NT2/D1 (cell line): ENCODE measurements at regions not wholly inside any gene's neighbourhood (a gene's known extent, or its start where the extent isn't known, plus 50 kb on each side); places are given as distances from the start of the nearest gene placed in this dataset.

Source experiments
- DNase-seq: peaks from one replicate; pipeline ENCODE4 v3.0.0-alpha.2; 2011; ENCODE audit warnings: low read depth, low spot score
- H3K27me3 ChIP-seq: 2 replicates; pipeline ENCODE4 v1.6.0; 2011; ENCODE audit warnings: mild to moderate bottlenecking; ENCODE audit not compliant: insufficient read length, insufficient read depth
- H3K36me3 ChIP-seq: 2 replicates; pipeline ENCODE4 v1.6.1; 2011; ENCODE audit warnings: mild to moderate bottlenecking, low read length, mixed read lengths; ENCODE audit not compliant: insufficient read depth, insufficient read length
- H3K4me1 ChIP-seq: 2 replicates; pipeline ENCODE4 v1.5.1; 2011; ENCODE audit not compliant: insufficient read depth, insufficient read length
- H3K4me3 ChIP-seq: 2 replicates; pipeline ENCODE4 v1.5.1; 2011; ENCODE audit warnings: low read depth; ENCODE audit not compliant: insufficient read length
- H3K9ac ChIP-seq: 2 replicates; pipeline ENCODE4 v1.6.0; 2011; ENCODE audit warnings: low read depth; ENCODE audit not compliant: insufficient read length
- H3K9me3 ChIP-seq: 2 replicates; pipeline ENCODE4 v1.5.1; 2011; ENCODE audit warnings: mild to moderate bottlenecking, low read length; ENCODE audit not compliant: insufficient read depth
- SUZ12 ChIP-seq: IDR thresholded peaks from 2 replicates; pipeline ENCODE4 v1.6.1; 2011; ENCODE audit not compliant: insufficient read length, insufficient read depth; ENCODE audit errors: extremely low read depth
- YY1 ChIP-seq: IDR thresholded peaks from 2 replicates; pipeline ENCODE4 v1.6.1; 2011; ENCODE audit not compliant: insufficient read length, insufficient read depth
- ZNF274 ChIP-seq: IDR thresholded peaks from 2 replicates; pipeline ENCODE4 v1.6.1; 2011; ENCODE audit warnings: mild to moderate bottlenecking, low read depth, low read length

DNA sequence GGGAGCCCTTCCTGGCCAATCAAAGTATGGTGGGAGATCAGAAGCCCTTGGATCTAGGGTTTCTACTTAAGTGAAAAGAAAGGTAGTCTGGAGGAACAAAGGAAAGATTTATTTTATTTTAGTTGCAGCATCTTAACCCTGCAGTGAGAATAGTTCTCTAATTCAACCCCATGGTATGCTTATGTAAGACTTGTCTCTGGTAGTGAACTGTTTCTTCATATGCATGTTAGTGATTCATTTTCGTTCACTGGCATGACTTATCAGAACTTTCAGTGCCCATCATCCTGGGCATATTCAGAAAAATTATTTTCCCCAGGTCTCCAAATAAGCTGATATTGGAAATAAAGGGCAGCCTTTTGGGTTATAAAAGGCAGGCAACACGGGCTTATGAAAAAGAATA, 1058.8 kb downstream of the NLGN4Y start:
- no peak for DNase-seq
- Histone ChIP-seq H3K4me1 (no peaks in the 10 kb centered on the region), H3K4me3 (no peak overlapping the region), H3K9ac (no peak overlapping the region), H3K36me3 (no peaks in the 10 kb centered on the region), H3K27me3 (no peaks in the 10 kb centered on the region), H3K9me3 (no peaks in the 10 kb centered on the region)
- TF ChIP-seq YY1 = no peak
- TF ChIP-seq ZNF274 = no peak
- no peak for TF ChIP-seq SUZ12

DNA sequence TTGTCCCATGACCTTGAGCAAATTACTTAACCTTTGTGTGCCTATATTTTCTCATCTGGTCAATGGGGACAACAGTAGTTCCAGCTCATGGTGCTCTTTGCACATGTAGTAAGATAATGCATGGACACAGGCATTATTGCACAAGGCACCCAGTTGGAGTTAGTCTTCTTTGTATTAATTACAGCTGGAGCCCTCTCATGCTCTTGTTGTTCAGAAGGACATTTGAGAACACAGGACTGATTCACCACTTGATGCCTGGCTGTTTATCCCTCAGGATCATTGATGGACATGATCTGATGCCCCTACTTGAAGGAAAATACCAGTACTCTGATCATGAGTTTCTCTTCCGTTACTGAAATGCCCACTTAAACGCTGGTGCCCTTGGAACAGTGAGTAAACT, 1068.6 kb downstream of the NLGN4Y start:
- H3K4me1 ChIP-seq = no peaks in the 10 kb centered on the region
- TF ChIP-seq SUZ12 (no peak), YY1 (no peak), ZNF274 (no peak)
- H3K4me3 ChIP-seq = no peak overlapping the region
- no peaks in the 10 kb centered on the region for H3K27me3 ChIP-seq
- H3K36me3 ChIP-seq = no peaks in the 10 kb centered on the region
- H3K9me3 ChIP-seq = no peaks in the 10 kb centered on the region
- DNase-seq = no peak
- no peak overlapping the region for H3K9ac ChIP-seq

DNA sequence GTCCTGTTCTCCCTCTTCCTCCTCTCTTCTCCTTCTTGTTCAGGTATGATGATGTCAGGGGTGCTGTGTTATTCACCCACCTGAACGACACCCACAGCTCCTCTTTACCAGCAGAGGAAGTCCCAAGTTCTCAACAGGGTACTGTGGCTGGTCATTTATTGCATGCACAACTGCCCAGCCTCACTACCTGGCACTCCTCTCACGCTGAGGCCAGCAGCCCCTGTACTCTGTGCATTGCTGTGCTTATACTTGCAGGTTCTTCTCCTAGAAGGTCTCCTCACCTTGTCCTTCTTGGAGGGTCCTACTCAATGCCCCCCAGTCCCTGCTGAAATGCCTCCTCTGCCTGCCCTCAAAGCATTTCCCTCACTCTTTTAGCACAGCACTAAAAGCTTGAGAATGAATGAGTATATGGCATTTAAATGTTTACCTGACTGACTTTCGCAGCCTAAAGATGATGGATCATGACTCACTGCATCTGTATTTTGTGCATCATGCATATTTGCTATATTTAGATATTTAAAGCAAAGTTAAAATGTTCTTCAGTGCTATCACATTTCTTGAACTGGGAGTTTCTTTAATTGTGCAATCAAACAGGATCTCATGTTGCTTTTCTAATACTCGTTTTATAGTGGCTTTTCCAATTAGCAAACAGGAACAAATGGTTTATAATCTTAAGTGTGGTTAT, 1069.3 kb downstream of the NLGN4Y start:
- no peak for DNase-seq
- Histone ChIP-seq H3K36me3 (no peaks in the 10 kb centered on the region), H3K4me1 (no peaks in the 10 kb centered on the region), H3K9me3 (no peaks in the 10 kb centered on the region), H3K4me3 (no peak overlapping the region), H3K9ac (no peak overlapping the region), H3K27me3 (no peaks in the 10 kb centered on the region)
- no peak for TF ChIP-seq SUZ12
- TF ChIP-seq YY1 = no peak
- TF ChIP-seq ZNF274 = no peak

DNA sequence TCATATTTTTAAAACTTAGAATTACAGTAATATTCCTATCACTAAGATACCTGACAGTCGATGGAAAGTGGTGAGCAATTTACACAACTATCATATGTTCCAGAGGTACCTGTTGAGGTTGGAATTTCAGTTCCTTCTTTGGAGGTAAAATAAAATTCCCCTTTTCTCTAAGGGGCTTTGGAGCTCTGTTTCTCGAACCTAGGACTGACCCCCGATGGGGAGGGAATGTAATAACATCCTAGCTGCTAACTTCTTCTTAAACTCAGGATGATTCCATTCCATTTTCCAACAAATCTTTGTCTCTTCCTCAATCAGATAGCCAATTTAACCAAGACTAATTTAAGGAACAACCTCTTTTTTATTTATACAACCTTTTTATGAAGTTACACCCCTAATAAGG, 1069.8 kb downstream of the NLGN4Y start:
- no peak for DNase-seq
- no peaks in the 10 kb centered on the region for H3K4me1 ChIP-seq
- no peak for TF ChIP-seq ZNF274
- TF ChIP-seq SUZ12 = no peak
- no peak for TF ChIP-seq YY1
- H3K27me3 ChIP-seq = no peaks in the 10 kb centered on the region
- no peaks in the 10 kb centered on the region for H3K9me3 ChIP-seq
- H3K9ac ChIP-seq = no peak overlapping the region
- no peaks in the 10 kb centered on the region for H3K36me3 ChIP-seq
- no peak overlapping the region for H3K4me3 ChIP-seq

DNA sequence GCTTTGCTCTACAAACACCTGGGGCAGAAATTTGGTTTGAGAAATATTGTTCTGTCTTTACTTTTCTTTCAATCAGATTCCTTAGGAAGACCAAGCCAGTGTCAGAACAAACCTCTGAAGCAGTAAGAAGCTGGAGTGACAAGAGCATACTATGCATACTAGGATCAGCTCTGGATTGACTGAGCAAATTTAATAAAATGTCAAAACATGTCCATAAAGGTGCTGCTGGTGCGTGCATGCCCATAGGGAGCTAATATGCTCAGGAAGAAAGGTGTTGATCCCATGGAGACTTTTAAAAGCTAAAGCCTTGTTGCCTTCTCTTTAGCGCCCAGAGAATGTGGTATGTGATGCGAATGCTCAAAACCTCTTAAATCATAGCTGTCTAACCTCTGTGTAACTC, 1076.2 kb downstream of the NLGN4Y start:
- H3K27me3 ChIP-seq = no peaks in the 10 kb centered on the region
- H3K4me3 ChIP-seq = no peak overlapping the region

DNA sequence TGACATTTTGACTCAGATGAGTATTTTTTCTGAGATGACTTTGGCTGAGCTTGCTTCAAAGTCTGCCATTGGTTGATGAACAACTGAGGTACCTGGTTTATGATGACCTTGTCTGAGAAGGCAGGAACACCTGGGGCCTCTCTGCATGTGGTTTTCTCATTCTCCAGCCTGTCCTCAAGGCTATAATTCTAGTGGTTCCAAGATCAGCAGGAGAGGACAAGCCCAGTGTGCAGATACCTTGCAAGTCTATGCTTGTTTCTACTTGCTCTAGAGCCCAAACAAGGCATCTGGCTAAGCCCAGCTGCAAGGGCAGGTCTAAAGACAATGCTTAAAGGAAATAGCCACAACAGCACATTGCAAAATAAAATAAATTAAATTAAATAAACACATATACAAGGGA, 1100.0 kb downstream of the NLGN4Y start:
- no peak overlapping the region for H3K9ac ChIP-seq
- H3K27me3 ChIP-seq = no peaks in the 10 kb centered on the region
- no peak for DNase-seq
- no peak for TF ChIP-seq SUZ12
- no peak for TF ChIP-seq ZNF274
- TF ChIP-seq YY1 = no peak
- no peak overlapping the region for H3K4me3 ChIP-seq
- no peaks in the 10 kb centered on the region for H3K4me1 ChIP-seq
- no peaks in the 10 kb centered on the region for H3K36me3 ChIP-seq
- no peaks in the 10 kb centered on the region for H3K9me3 ChIP-seq

More for the DNA sequence above, 1076.2 kb downstream of the NLGN4Y start:
- no peak for TF ChIP-seq SUZ12
- TF ChIP-seq YY1 = no peak
- no peak for TF ChIP-seq ZNF274
- Histone ChIP-seq H3K4me1 (no peaks in the 10 kb centered on the region), H3K9me3 (no peaks in the 10 kb centered on the region), H3K36me3 (no peaks in the 10 kb centered on the region), H3K9ac (no peak overlapping the region)
- no peak for DNase-seq

DNA sequence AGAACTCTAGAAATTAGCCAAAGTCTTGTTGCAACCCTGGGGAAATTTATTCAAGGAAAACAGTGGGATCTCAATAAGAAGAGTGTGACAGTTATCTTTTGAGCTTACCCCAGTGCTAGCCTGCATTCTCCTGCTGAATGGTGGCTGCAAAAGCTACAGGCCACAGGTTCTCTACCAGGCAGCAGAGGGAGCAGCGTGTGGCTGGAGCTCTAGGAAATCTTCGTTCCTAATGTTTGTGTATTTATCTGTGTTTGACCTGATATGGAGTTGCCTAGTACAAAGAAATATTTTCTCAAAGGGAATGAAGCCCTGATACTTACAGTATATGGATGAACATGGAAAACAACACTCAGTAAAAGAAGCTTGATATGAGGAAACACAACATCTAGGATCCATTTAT, 1100.6 kb downstream of the NLGN4Y start:
- Histone ChIP-seq H3K9me3 (no peaks in the 10 kb centered on the region), H3K27me3 (no peaks in the 10 kb centered on the region), H3K4me1 (no peaks in the 10 kb centered on the region), H3K9ac (no peak overlapping the region), H3K36me3 (no peaks in the 10 kb centered on the region), H3K4me3 (no peak overlapping the region)
- TF ChIP-seq SUZ12 (no peak), ZNF274 (no peak), YY1 (no peak)
- no peak for DNase-seq

DNA sequence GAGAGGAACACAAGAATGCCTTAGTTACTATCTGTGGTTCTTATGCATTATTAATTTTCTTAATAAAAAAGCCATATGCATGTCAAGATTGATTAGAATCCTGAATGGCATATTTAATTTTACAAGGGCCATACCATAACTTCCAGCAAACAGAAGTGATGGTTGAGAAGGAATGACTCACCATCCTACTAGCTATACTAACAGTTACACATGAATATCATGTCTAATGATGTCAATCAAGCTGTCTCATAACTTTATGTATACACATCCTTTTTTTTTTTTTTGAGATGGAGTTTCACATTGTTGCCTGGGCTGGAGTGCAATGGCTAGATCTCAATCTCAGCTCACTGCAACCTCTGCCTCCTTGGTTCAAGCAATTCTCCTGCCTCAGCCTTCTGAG, 1123.9 kb downstream of the NLGN4Y start:
- Histone ChIP-seq H3K4me1 (no peaks in the 10 kb centered on the region), H3K4me3 (no peak overlapping the region), H3K9me3 (no peaks in the 10 kb centered on the region), H3K36me3 (no peaks in the 10 kb centered on the region), H3K27me3 (no peaks in the 10 kb centered on the region), H3K9ac (no peak overlapping the region)
- no peak for DNase-seq
- TF ChIP-seq YY1 (no peak), ZNF274 (no peak), SUZ12 (no peak)
